Fibroblast of villous mesenchyme (primary cell): ENCODE measurements at regions not wholly inside any gene's neighbourhood (a gene's known extent, or its start where the extent isn't known, plus 50 kb on each side); places are given as distances from the start of the nearest gene placed in this dataset.
A peak's percentile ranks its signal among the peaks of the same experiment; 100 is the strongest.

ENCODE experiments used
- DNase-seq: peaks from one replicate; pipeline ENCODE4 v3.0.0-alpha.2; 2010; ENCODE audit warnings: low read depth
- H3K4me3 ChIP-seq: 2 replicates; pipeline ENCODE4 v1.5.1; 2011; ENCODE audit warnings: low read depth, mild to moderate bottlenecking, low read length
- TF ChIP-seq, protein P1 (sequence below): IDR thresholded peaks from 2 replicates; pipeline ENCODE4 v1.5.1; 2012; ENCODE audit warnings: low read depth, mild to moderate bottlenecking, low read length; ENCODE audit not compliant: insufficient read depth

DNA sequence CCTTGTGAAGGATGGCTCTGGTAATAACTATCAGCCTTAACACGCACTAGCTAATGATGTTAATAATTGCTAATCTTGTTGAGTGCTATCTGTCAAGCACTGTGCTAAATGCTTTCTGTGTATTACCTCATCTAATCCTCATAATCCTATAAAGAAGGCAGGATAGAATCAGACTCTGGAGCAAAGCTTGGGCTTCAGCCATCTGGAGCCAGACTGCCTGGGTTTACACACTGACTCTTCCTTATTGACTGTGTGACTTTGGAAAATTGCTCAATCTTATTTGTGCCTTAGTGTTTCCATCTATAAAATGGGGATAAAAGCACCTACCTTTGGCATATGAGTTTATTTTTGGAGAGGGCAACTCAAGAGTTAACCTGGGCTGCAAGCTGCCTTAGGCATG lies 216.1 kb downstream of the NUF2 start:
- TF ChIP-seq, protein P1, sequence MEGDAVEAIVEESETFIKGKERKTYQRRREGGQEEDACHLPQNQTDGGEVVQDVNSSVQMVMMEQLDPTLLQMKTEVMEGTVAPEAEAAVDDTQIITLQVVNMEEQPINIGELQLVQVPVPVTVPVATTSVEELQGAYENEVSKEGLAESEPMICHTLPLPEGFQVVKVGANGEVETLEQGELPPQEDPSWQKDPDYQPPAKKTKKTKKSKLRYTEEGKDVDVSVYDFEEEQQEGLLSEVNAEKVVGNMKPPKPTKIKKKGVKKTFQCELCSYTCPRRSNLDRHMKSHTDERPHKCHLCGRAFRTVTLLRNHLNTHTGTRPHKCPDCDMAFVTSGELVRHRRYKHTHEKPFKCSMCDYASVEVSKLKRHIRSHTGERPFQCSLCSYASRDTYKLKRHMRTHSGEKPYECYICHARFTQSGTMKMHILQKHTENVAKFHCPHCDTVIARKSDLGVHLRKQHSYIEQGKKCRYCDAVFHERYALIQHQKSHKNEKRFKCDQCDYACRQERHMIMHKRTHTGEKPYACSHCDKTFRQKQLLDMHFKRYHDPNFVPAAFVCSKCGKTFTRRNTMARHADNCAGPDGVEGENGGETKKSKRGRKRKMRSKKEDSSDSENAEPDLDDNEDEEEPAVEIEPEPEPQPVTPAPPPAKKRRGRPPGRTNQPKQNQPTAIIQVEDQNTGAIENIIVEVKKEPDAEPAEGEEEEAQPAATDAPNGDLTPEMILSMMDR: no peak
- DNase-seq: no peak
- no peak overlapping the region for H3K4me3 ChIP-seq

GRCh38 chr1:163538667-163539066 lies 216.9 kb downstream of the NUF2 start:
- no peak for DNase-seq
- no peak overlapping the region for H3K4me3 ChIP-seq
- TF ChIP-seq, protein P1: no peak

DNA sequence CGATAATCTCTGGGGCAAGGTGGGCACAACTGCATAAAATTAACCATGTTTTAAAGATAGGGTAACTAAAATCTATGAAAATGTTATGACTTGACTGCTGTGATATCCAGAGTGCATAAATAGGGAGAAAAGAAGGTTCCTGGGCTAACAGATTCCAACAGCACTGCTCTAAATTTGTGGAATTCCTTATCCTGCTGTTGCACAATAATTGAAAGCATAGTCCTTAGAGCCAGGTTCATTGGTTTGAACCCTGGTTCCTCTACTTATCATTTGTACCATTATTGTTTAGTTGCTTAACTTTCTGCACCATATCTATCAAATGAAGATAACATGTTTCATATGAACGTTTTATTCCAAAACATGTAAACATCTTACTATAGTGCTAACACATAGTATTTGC lies 219.0 kb downstream of the NUF2 start:
- no peak overlapping the region for H3K4me3 ChIP-seq
- TF ChIP-seq, protein P1: no peak
- no peak for DNase-seq

GRCh38 chr1:163544441-163544840 lies 222.7 kb downstream of the NUF2 start:
- H3K4me3 ChIP-seq: no peak overlapping the region
- no peak for DNase-seq
- TF ChIP-seq, protein P1: no peak

DNA sequence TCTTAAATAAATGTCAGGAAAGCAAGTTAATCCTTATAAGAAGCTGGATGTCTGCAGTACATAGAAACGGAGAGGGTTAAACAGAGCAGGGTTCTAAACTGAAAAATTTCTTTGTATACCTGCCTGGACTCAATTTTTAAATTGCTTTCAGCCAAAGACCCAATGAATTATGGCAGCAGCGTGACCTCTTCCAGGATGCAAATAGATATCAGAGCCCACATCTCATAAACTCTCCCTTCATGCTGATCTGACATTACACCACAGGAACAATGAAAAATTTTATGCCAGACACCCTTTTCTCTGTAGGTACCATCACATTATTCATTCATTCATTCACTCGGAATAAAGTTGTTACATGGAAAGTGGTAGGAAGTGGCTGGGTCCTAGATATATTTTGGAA lies 236.4 kb downstream of the NUF2 start:
- no peak overlapping the region for H3K4me3 ChIP-seq
- no peak for DNase-seq
- TF ChIP-seq, protein P1: no peak

- peak; percentile 20 for DNase-seq
- TF ChIP-seq, protein P1: peak; percentile 48
- H3K4me3 ChIP-seq: no peak overlapping the region
Measured at GRCh38 chr1:163561580-163562295, 240.0 kb downstream of the NUF2 start.

DNA sequence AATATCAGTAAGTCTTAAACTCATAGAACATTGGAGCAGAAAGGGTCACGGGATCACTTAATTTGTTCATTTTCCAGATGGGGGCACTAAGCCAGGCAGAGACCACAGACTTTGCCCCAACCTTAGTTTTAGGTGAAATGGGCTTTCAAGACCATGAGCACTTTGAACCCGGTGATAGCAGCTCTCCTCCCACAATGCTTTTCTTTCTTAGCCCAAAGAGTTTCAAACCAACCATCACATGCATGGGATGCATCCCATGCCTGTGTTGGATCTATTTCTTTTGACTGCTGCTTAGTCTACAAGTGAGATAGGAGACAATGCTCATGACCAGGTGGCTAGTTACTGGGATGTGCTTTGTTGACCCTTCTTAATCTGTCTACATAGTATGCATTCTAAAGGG lies 240.6 kb downstream of the NUF2 start:
- no peak overlapping the region for H3K4me3 ChIP-seq
- DNase-seq: no peak
- TF ChIP-seq, protein P1: no peak
